ENCODE measurements at regions not wholly inside any gene's neighbourhood (a gene's known extent, or its start where the extent isn't known, plus 50 kb on each side); places are given as distances from the start of the nearest gene placed in this dataset.

GRCh38 chr2:30060562-30060961 lies 86.2 kb upstream of the YPEL5 start:
- TF ChIP-seq, protein P1, sequence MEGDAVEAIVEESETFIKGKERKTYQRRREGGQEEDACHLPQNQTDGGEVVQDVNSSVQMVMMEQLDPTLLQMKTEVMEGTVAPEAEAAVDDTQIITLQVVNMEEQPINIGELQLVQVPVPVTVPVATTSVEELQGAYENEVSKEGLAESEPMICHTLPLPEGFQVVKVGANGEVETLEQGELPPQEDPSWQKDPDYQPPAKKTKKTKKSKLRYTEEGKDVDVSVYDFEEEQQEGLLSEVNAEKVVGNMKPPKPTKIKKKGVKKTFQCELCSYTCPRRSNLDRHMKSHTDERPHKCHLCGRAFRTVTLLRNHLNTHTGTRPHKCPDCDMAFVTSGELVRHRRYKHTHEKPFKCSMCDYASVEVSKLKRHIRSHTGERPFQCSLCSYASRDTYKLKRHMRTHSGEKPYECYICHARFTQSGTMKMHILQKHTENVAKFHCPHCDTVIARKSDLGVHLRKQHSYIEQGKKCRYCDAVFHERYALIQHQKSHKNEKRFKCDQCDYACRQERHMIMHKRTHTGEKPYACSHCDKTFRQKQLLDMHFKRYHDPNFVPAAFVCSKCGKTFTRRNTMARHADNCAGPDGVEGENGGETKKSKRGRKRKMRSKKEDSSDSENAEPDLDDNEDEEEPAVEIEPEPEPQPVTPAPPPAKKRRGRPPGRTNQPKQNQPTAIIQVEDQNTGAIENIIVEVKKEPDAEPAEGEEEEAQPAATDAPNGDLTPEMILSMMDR (IDR thresholded peaks at IDR 0.05; ENCODE audit: poor library complexity, severe bottlenecking) = no peak
- no peak overlapping the region for H3K27ac ChIP-seq (ENCODE audit: poor library complexity, severe bottlenecking)
- no peaks in the 10 kb centered on the region for H3K9me3 ChIP-seq (ENCODE audit: severe bottlenecking)
- no peak overlapping the region for H3K4me3 ChIP-seq (ENCODE audit: severe bottlenecking)
- no peak for DNase-seq (ENCODE audit: low spot score)
- peaks cover under 1% of the 10 kb centered on the region for H3K27me3 ChIP-seq (ENCODE audit: insufficient read depth, poor library complexity, severe bottlenecking)
- H3K36me3 ChIP-seq (ENCODE audit: low read depth) = no peaks in the 10 kb centered on the region
- H3K4me1 ChIP-seq (ENCODE audit: insufficient read depth, poor library complexity, severe bottlenecking) = no peaks in the 10 kb centered on the region
- no peak for ATAC-seq (ENCODE audit: low read depth)

- no peaks in the 10 kb centered on the region for H3K27me3 ChIP-seq (ENCODE audit: insufficient read depth, poor library complexity, severe bottlenecking)
- H3K9me3 ChIP-seq (ENCODE audit: severe bottlenecking) = no peaks in the 10 kb centered on the region
- H3K36me3 ChIP-seq (ENCODE audit: low read depth) = no peaks in the 10 kb centered on the region
- DNase-seq (ENCODE audit: low spot score) = no peak
- no peak overlapping the region for H3K4me3 ChIP-seq (ENCODE audit: severe bottlenecking)
- H3K4me1 ChIP-seq (ENCODE audit: insufficient read depth, poor library complexity, severe bottlenecking) = no peaks in the 10 kb centered on the region
- TF ChIP-seq, protein P1 (IDR thresholded peaks at IDR 0.05; ENCODE audit: poor library complexity, severe bottlenecking) = no peak
- H3K27ac ChIP-seq (ENCODE audit: poor library complexity, severe bottlenecking) = no peak overlapping the region
- no peak for ATAC-seq (ENCODE audit: low read depth)
These were observed 78.7 kb upstream of the YPEL5 start for GRCh38 chr2:30068067-30068466.

DNA sequence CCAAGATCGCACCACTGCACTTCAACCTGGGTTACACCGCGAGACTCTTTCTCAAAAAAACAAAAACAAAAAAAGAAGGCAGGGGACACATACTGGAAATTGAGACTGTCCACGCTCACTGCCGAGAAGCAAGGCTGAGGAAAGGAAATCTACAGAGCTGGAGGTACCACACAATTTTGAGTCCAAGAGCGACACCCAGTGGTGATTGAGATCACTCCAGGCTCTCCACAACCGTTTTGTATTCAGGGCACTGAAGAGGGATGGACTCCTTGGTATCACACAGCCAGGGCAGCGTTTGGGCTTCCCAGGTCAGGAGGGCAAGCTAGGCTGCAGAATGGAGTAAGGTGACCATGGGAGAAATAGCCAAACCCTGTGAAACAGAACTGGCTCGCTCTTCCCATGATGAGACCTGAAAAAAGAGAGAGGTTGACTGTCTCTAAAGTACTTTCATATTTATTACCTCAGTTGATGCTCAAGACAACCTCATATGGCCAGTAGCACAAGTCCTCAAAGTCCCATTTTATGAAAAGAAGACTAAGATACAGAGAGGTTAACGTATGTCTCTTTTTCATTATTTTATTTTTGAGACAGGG lies 74.5 kb upstream of the YPEL5 start:
- Histone ChIP-seq H3K4me1 (ENCODE audit: insufficient read depth, poor library complexity, severe bottlenecking) (no peaks in the 10 kb centered on the region), H3K4me3 (ENCODE audit: severe bottlenecking) (no peak overlapping the region), H3K27ac (ENCODE audit: poor library complexity, severe bottlenecking) (no peak overlapping the region), H3K9me3 (ENCODE audit: severe bottlenecking) (no peaks in the 10 kb centered on the region), H3K36me3 (ENCODE audit: low read depth) (no peaks in the 10 kb centered on the region), H3K27me3 (ENCODE audit: insufficient read depth, poor library complexity, severe bottlenecking) (peaks cover 5% of the 10 kb centered on the region)
- TF ChIP-seq, protein P1 (IDR thresholded peaks at IDR 0.05; ENCODE audit: poor library complexity, severe bottlenecking) = peak; percentile 76
- no peak for DNase-seq (ENCODE audit: low spot score)
- ATAC-seq (ENCODE audit: low read depth) = peak; percentile 96

GRCh38 chr2:30073523-30073922 lies 73.3 kb upstream of the YPEL5 start:
- DNase-seq (ENCODE audit: low spot score) = no peak
- TF ChIP-seq, protein P1 (IDR thresholded peaks at IDR 0.05; ENCODE audit: poor library complexity, severe bottlenecking) = no peak
- Histone ChIP-seq H3K4me1 (ENCODE audit: insufficient read depth, poor library complexity, severe bottlenecking) (no peaks in the 10 kb centered on the region), H3K4me3 (ENCODE audit: severe bottlenecking) (no peak overlapping the region), H3K9me3 (ENCODE audit: severe bottlenecking) (no peaks in the 10 kb centered on the region), H3K27ac (ENCODE audit: poor library complexity, severe bottlenecking) (no peak overlapping the region), H3K36me3 (ENCODE audit: low read depth) (no peaks in the 10 kb centered on the region), H3K27me3 (ENCODE audit: insufficient read depth, poor library complexity, severe bottlenecking) (peaks cover 12% of the 10 kb centered on the region)
- ATAC-seq (ENCODE audit: low read depth) = no peak

GRCh38 chr2:30074023-30074422 lies 72.8 kb upstream of the YPEL5 start:
- no peaks in the 10 kb centered on the region for H3K36me3 ChIP-seq (ENCODE audit: low read depth)
- no peaks in the 10 kb centered on the region for H3K9me3 ChIP-seq (ENCODE audit: severe bottlenecking)
- H3K27me3 ChIP-seq (ENCODE audit: insufficient read depth, poor library complexity, severe bottlenecking) = peaks cover 13% of the 10 kb centered on the region
- no peak overlapping the region for H3K4me3 ChIP-seq (ENCODE audit: severe bottlenecking)
- no peaks in the 10 kb centered on the region for H3K4me1 ChIP-seq (ENCODE audit: insufficient read depth, poor library complexity, severe bottlenecking)
- H3K27ac ChIP-seq (ENCODE audit: poor library complexity, severe bottlenecking) = no peak overlapping the region
- DNase-seq (ENCODE audit: low spot score) (no peak), ATAC-seq (ENCODE audit: low read depth) (no peak)
- TF ChIP-seq, protein P1 (IDR thresholded peaks at IDR 0.05; ENCODE audit: poor library complexity, severe bottlenecking) = no peak

Data from RWPE2 (cell line).